GM21526 (cell line): ENCODE measurements at regions not wholly inside any gene's neighbourhood (a gene's known extent, or its start where the extent isn't known, plus 50 kb on each side); places are given as distances from the start of the nearest gene placed in this dataset.
"Not testable (repeated sequence)": the region's sequence is repeated elsewhere in the genome, so short reads cannot be mapped to it uniquely, and the experiment has no call there.

Experiments
- ATAC-seq: cut with Tn5 transposase; IDR thresholded peaks from one replicate; pipeline ENCODE4 v1.9.1; 2021; ENCODE audit warnings: moderate library complexity; ENCODE audit not compliant: unreplicated experiment, low FRiP score

DNA sequence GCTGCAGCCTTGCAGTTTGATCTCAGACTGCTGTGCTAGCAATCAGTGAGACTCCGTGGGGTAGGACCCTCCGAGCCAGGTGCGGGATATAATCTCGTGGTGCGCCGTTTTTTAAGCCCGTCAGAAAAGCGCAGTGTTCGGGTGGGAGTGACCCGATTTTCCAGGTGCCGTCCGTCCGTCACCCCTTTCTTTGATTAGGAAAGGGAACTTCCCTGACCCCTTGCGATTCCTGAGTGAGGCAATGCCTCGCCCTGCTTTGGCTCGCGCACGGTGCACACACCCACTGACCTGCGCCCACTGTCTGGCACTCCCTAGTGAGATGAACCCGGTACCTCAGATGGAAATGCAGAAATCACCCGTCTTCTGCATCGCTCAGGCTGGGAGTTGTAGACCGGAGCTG is 203.2 kb downstream of the SNCAIP start:
- ATAC-seq, result not testable (repeated sequence)

DNA sequence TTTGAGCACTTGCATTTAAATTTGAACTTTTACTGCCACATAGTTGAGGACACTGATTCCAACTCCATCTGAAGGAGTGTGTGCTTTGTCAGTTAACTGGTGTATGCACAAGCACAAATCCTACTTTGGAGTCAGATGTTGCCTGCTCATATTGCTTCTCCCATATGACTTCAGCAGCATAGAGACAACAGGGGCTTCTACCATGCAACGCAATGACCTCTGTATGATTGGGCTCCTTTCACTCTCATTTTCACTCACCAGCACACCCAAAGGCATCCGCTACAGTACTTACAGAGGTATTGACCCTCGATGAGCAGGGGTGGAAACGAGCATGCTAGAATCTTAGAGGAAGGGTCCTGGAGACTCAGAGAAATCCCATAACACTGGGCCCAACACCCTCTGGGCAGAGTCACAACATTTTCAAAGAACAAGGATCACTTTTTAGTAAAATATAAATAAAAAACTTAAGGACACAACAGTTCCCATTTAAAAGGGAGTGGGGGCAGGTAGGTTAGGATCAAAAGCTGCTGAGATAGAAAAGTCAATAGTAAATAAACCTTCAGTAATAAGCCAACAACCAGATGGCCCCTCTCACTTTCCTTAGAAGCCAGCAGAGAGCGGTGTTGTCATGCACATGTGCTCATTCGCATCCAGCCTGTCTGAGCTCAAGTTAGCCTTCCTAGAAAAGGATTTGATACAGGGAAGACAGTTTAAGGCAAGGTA is 203.8 kb downstream of the SNCAIP start:
- no peak for ATAC-seq

DNA sequence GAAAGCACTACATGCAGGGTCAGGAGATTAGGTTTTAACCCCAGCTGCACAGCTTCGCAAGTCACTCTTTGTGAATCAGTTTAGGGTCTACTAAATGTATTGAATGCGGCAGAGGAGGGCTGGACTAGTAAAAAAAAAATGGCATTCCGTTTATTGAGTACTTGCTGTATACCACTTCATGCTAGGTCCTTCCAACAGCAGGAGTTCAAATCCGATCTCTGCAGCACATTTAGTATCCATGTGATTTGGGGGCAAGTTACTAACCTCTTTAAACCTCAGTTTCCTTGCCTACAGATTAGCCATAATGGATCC is 204.4 kb downstream of the SNCAIP start:
- ATAC-seq, result no peak

DNA sequence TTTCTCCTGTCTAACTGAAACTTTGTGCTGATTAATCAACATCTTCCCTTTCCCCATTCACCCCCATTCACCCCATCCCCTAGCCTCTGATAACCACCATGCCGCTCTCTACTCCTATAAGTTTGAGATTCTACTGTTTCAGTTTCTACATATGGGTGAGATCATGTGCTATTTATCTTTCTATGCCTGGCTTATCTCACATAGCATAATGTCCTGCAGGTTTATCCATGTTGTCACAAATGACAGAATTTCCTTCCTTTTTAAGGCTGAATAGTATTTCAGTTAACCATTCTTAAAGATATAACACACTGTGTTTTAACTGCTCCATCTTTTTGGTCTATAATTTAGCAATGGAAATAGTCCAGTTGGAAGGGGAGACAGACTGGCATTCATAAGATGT is 205.1 kb downstream of the SNCAIP start:
- no peak for ATAC-seq

DNA sequence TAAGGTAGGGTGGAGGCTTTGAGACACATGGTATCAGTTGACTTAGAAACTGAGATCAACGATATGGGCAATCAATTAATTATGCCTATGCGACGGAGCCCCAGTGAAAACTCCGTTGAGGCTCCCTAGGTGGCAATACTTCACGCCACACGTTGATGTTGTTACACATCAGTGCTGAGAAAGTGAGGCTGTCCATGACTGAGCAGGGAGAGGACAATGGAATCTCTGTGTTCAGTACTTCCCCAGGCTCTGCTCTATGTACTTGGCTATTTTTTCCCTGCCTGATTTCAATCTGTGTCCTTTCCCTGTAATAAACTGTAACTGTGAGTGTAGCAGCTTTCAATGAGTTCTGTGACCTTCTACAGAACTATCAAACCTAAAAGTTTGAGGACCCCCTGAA is 211.7 kb downstream of the SNCAIP start:
- no peak for ATAC-seq

DNA sequence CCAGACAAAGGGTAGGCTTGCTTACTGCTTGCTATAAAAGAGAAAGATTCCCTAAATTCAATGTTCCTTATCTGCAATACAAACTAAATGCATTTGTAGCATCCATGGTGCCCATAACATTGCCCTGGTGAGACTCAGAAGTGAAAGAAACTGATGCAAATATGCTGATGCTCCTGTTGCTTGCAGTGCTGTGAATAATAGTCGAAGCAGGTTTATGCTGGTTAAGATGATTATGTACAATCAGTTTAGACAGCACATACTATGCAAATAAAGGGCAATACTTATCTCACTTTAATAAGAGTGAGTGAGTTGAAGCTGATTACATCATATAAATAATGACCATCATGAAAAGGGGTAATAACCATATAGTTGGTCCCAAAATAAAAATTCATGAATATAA is 215.5 kb downstream of the SNCAIP start:
- no peak for ATAC-seq

DNA sequence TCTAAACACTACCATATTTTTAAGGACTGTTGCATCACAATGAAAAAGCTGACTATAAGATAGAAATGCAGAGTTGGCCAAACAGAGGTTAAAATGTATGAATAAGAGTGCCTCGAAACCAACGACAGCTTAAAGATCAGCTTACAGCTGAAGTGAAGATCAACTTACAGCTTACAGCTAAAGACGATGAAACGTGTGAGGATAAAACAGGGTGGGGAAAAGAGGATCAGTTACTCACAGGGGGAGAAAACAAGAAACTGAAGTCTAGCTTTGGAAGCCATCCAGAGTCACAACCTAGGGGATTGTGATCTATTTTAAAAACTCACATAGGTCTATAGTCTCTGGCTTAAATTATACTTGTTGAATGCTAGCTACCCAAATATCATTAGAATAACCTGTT is 220.0 kb downstream of the SNCAIP start:
- ATAC-seq, result no peak

DNA sequence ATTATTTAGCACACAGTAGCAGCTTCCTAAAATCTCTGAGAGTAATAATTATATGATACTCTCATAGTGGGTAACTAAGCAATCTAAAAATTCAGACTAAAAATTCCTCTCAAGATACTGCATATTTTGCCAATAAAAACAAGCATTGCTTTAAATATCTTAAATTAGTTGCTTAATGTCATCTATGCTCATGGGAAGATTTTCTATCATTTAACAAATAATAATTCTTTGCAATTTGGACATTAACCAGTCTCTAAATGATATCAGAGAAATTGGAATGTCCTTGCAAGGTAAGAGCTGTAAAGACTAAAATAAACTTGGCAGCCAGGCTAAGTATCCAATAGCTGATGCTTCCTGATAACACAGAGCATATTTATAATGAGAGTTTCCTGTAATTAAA is 221.8 kb downstream of the SNCAIP start:
- no peak for ATAC-seq

DNA sequence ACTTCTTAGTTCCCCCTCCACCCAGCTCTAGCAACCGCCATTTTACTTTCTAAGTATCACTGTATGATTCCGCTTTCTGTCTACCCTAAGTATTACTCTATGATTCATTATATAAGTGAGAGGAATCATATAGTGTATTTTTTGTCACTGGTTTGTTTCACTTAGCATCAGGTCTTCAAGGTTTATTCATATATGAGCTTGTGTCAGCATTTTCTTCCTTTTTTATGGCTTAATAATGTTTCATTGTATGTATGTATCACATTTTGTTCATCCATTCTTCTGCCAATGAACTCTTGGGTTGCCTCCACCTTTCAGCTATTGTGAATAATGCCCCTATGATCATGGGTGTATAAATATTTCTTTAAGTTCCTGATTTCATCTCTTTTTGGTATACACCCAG is 222.8 kb downstream of the SNCAIP start:
- ATAC-seq, result no peak

DNA sequence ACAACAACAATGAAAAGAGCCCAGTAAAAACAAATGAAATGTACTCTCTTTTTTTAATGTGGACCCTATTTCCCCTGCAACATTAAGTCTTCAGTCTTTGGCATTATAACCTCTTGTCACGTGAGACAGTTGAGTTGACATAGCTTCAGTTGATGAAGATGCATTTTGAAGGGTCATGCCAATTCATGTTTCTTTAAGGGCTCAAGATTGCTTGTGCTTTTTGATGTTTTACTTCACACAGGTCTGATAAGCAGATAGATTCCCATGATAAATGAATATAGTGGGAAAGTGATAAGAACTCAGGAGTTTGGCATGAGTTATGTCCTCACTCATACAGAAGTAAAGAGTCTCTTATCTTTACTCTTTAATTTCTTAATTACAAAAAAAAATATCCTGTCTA is 229.4 kb downstream of the SNCAIP start:
- no peak for ATAC-seq

DNA sequence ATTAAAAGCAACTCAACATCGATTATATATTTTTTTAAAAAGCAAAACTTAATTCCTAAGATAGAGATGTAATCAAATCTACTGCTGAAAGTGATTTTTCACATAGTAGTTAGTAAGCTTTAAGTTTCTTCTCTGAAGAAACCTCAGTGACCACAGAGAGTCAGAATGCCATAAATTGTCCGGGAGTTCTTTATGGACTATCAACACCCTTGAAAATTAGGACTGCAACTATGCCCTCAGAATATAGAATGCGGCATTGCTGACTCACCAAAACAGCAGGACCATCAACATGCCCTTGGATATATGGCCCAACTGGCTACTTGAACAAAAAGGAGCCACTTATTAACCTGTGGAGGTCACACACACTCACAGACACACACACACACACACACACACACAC is 228.9 kb upstream of the SNX2 start:
- ATAC-seq, result no peak

DNA sequence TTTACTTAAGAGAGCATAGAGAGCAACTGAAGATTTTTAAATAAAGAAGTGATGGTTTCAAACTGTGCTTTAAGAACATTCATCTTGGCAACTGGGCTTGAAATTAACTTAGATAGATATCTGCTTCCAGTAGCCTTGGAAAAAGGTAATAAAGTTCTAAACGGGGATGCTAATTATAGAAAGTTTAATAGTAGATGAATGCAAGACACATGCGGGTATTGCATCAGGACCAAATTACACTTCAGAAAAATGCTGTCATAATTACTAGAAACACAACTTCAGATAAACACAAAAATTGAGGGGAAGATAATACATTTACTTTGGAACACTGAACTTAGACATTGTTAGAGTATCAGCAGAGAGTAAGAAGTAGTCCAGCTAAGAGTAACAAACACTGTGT is 227.7 kb upstream of the SNX2 start:
- ATAC-seq, result no peak

DNA sequence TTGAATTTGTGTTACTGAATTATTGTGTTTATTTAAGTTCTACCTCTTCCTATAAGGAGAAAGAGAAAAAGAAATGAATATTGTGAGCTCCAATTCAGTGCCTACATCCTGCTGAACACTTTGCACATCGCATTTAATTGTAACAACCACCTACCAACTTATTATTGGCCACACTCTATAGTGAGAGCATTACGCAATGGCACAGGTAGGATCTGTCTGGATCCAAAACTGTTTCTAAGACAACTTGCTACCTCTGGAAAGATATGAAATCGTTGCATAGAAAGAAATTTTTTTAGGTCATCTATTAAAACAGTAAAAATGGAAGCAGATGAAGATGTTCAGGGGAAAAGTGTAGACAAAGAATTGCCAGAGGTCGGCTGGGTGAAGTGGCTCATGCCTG is 227.2 kb upstream of the SNX2 start:
- ATAC-seq, result no peak

DNA sequence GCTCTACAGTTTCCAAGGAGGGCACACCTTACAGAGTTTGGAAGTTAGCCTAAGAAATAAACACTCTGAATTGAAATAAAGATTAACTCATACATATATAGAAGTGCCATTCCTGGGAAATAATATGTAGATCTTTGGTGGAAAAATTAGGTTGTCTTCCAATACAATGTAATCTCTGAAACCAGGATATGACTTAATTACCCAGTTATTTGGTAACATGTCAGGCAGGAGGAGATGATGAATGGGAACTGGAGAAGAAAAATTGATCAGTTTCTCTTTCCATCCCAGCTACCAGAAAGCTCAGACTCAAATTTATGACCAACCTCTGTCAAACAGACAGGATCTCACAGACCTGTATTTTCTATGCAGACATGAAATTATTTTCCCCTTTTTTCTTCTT is 215.2 kb upstream of the SNX2 start:
- no peak for ATAC-seq

DNA sequence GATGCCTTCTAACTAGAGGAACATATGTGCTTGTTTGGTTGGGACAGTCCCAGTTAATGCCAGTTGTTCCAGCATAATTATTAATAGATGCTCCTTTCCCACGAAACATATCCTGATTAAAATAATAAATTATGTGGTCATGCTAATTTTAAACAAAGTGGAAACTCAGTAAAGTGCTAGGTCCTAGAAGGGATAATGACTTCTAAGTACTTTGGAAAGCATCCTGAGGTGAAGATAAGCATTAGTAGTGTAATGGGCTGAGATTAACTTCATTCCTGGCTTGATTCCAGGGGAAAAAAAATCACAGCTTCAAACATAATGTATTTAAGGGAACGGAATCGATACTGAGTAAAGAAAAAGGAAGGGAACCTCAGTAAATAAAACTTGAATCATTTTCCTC is 213.7 kb upstream of the SNX2 start:
- no peak for ATAC-seq

DNA sequence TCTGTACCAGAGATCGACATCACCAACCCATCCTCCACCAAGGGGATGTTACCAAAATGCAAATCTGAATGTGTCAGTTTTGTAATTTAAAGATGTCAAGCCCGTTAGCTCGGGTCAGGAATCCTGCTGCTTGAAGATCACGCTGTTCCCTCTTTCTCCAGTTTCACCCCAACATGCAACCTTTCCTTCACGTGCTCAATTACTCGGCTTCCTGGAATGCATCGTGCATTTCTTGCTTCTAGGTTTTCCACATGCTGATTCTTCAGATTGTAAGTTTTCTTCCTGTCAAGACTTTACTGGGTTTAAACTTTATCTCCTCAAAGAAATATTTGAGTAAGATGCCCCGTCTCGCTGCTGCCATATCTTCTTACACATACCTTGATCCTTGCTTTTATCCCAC is 209.5 kb upstream of the SNX2 start:
- no peak for ATAC-seq

DNA sequence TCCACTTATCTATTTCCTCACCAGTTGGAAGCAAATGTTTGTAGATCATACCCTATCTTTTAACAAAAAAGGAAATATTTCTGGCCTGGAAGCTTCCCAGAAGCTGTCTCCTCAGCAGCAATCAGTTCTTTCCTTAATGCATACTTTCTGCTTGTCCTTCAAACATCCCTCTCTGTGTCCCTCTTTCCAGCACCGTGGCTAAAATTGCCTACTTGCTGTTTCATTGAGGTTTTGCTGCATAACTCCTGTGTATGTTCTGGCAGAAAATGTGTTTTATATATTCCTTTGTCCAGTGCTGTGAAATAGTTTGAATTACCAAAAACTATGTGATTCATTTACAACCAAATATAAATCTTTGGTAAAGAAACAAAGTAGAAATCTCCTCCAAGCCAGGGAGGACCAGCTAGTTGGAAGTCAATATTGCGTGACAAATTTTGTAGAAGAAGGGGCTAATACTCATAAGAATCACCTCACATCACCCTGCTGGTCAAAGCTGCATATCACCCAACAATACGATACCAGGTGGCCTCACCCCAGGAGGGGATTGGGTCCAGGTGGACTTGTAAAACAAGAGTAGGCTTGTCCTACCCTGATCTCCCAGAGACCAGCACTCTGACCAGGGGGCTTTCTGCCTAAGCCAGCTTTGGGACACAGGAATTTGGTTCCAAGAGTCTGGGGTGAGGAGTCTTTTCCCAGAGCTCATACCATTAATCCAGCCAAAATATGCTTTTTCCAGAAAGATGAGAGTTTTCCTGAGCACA is 198.4 kb upstream of the SNX2 start:
- no peak for ATAC-seq

DNA sequence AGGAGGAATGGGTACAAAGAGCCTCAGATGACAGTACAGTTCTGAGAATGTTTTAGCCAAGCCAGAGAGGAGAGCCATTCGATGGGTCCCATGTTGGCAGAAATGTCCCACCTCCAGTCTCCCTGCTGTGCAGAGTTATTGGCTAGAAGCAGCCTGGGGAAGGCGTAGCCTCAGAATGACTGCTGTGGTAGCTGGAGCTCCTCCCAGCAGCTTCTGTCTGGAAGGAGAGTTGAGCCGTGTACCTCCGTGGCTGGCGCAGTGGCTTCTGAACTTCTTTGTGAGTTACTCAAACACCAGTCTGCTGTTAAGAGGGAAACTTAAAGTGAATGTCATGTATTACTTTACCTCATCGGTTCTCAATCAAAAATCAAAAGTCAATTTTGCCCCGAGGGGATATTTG is 193.3 kb upstream of the SNX2 start:
- ATAC-seq, result no peak

DNA sequence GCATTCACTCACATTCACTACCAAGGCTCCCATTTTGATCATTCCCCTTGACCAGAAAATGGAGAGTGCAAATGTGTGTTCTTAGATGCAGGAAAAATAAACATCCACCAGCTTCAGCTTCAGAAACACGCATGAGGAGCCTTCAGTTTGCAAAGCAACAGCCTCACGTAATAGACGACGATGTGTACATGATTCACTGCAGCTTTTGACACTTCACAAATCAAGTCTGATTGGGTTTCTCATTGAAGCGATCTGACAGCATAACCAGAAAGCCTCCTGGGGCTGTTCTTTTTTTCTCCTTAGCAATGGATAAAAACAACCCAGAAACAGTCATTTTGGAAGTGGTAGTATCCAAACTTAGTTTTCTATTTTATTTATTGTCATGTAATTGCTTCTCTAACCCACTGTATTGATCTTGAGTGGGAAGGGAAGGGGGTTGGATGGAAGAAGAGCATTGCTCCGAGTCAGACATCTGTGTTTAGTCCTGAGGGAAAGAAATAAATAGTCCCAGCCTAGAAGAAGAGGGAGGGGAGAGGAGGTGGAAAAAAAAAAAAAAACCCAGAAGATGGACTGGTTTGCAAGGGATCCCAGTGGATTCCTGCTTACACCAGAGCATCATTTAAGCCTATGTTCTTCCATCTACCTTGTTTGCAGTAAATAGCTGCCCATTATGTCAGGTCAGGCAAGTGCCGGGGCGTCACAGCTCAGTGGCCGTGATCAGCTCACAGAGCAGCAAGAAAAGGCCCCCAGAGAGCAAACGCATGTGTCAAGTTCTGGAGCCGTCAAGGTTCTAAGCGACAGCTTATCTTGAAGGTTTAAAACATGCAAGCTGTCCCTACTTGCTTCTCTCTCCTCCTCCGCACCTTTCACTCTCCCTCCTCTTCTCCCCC is 190.2 kb upstream of the SNX2 start:
- ATAC-seq, result no peak

DNA sequence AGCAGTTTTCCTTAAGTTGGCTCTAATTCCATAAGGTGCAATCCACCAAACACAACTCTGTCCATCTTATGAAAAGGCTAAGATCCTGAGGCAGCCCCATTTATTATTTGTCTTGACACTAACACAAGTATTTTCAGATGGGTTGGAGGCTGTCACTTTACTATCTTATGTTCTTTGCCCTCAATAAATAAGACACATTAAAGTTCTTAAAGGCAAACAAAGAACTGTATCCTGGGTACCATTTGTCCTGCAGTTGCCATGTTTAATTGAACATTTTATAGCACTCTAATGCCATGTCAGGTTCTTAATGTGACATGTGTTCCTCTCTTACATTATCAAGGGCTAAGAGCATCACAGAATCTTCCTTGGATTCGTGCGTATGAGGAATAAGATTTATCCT is 189.5 kb upstream of the SNX2 start:
- no peak for ATAC-seq

DNA sequence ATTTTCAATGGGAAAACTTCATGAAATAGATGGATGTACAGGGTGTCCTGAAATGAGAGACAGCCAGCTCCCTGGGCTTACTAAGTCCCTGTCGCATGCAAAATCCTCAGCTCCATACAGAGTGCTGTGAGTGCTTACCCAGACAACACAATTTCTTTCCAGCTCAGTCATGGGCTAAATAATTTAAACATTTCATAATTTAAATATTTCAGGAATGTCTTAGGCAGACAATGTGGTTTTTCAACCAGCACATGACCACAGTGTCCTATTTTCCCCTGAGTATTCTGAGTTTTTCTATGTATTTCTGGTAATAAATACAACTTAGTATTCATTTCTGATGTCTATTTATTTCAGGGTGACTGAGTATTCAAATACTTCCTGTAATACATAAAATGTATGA is 188.5 kb upstream of the SNX2 start:
- ATAC-seq, result no peak

DNA sequence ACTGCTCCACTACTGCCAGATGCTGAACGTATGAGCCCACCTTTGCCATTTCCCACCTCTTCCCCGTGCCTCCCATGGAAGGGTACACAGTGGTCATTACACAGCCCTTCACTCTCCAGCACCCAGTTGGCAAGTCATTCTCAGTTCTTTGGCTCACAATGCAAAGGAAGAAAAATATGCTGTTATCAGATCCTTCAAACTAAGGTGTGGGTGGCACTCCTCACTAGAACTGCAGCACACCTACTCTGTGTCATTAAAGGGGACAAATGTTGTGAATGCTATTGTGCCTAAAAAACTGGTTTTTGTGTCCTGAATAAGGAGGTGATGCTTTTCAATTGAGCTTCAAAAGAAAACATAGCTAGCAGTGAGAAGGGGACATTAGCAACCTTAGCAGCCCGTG is 183.1 kb upstream of the SNX2 start:
- no peak for ATAC-seq
